ENCODE measurements at regions not wholly inside any gene's neighbourhood (a gene's known extent, or its start where the extent isn't known, plus 50 kb on each side); places are given as distances from the start of the nearest gene placed in this dataset.

DNA sequence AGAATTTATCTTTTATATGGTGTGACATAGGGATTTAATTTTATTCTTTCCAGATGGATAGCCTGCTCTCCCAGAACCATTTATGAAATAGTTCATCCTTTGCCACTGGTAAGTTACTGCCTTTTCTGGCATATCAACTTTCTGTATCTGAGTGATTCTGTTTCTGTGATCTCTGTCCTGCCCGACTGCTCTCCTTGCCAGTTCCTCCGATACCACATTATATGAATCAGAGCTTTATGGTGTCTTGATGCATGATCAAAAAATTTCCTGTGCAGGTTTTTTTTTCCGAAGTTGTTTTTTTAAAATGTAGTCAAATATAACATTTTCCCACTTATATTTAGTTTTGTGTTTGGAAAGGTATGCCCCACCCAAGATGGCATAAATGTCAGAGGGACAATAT lies 242.5 kb downstream of the CYP26B1 start:
- H3K4me1 ChIP-seq (ENCODE audit: control insufficient read depth in 1 of 2, insufficient read depth in 2 of 2, low read depth in 1 of 2, low read length in 1 of 2): peaks cover 0 to 5% of the 10 kb centered on the region in 2 experiments; a peak in 1 of 4 replicates
- peaks cover 18% of the 10 kb centered on the region; the same call in 1 of the 2 replicates for H3K9me3 ChIP-seq
- no peak for DNase-seq
- no peaks in the 10 kb centered on the region for H3K9me2 ChIP-seq
- H4K20me1 ChIP-seq (ENCODE audit: insufficient read depth): no peaks in the 10 kb centered on the region
- CTCF ChIA-PET: interaction anchor here (0.6 to 1.5 kb wide), 4 partner anchors 17 to 73 kb away, joined by 3 to 7 read pairs (median 4); no protein-coding TSS in a partner anchor
- 47% methylated on average over 3 of the region's 3 CpGs for WGBS (ENCODE audit: low lambda C conversion rate)
- H3K36me3 ChIP-seq (replicated peaks in 1 of 2; ENCODE audit: control insufficient read depth in 1 of 2, insufficient read depth in 2 of 2, low read length in 1 of 2): no peaks in the 10 kb centered on the region
- H3K4me3 ChIP-seq (ENCODE audit: low read depth in 2 of 2, low read length in 1 of 2): no peak overlapping the region
- no peaks in the 10 kb centered on the region for H3K27me3 ChIP-seq (ENCODE audit: insufficient read depth)
- TF ChIP-seq TEAD4 (IDR thresholded peaks at IDR 0.05; ENCODE audit: borderline replicate concordance, insufficient read depth): no peak
- TF ChIP-seq USF2 (IDR thresholded peaks at IDR 0.05; ENCODE audit: borderline replicate concordance, low read depth, low read length): no peak
- TF ChIP-seq NRF1 (IDR thresholded peaks at IDR 0.05; ENCODE audit: low read depth, low read length): no peak
- TF ChIP-seq FOSL2 (IDR thresholded peaks at IDR 0.05; ENCODE audit: borderline replicate concordance, low read depth): peak; percentile 21; the same call in 1 of the 2 replicates
- TF ChIP-seq GABPA (IDR thresholded peaks at IDR 0.05; ENCODE audit: low read depth): no peak
- no peak for TF ChIP-seq RXRA (IDR thresholded peaks at IDR 0.05; ENCODE audit: borderline replicate concordance, low read depth)
- TF ChIP-seq MXI1 (IDR thresholded peaks at IDR 0.05; ENCODE audit: low read depth, low read length): no peak
- TF ChIP-seq YY1 (IDR thresholded peaks at IDR 0.05; ENCODE audit: low read depth): no peak
- TF ChIP-seq TAF1 (IDR thresholded peaks at IDR 0.05; ENCODE audit: borderline replicate concordance, low read depth, low read length): no peak
- no peak for TF ChIP-seq EZH2phosphoT487 (IDR thresholded peaks at IDR 0.05; ENCODE audit: borderline replicate concordance, low read depth)
- peak; percentile 51; the same call in 1 of the 2 replicates for TF ChIP-seq TCF12 (IDR thresholded peaks at IDR 0.05)
- TF ChIP-seq FOXJ3 (CRISPR knock-in tag; IDR thresholded peaks at IDR 0.05): no peak
- TF ChIP-seq, protein P1, sequence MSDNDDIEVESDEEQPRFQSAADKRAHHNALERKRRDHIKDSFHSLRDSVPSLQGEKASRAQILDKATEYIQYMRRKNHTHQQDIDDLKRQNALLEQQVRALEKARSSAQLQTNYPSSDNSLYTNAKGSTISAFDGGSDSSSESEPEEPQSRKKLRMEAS (IDR thresholded peaks at IDR 0.05; ENCODE audit: low read depth): no peak
- TF ChIP-seq, protein P2, sequence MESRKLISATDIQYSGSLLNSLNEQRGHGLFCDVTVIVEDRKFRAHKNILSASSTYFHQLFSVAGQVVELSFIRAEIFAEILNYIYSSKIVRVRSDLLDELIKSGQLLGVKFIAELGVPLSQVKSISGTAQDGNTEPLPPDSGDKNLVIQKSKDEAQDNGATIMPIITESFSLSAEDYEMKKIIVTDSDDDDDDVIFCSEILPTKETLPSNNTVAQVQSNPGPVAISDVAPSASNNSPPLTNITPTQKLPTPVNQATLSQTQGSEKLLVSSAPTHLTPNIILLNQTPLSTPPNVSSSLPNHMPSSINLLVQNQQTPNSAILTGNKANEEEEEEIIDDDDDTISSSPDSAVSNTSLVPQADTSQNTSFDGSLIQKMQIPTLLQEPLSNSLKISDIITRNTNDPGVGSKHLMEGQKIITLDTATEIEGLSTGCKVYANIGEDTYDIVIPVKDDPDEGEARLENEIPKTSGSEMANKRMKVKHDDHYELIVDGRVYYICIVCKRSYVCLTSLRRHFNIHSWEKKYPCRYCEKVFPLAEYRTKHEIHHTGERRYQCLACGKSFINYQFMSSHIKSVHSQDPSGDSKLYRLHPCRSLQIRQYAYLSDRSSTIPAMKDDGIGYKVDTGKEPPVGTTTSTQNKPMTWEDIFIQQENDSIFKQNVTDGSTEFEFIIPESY (IDR thresholded peaks at IDR 0.05; ENCODE audit: borderline replicate concordance, low read depth): no peak
- TF ChIP-seq ELF1 (IDR thresholded peaks at IDR 0.05): no peak
- no peak for TF ChIP-seq SMC3 (IDR thresholded peaks at IDR 0.05; ENCODE audit: low read depth, low read length)
- TF ChIP-seq NFIC (IDR thresholded peaks at IDR 0.05; ENCODE audit: borderline replicate concordance): no peak
- peak in 1 of 2 experiments; percentile 18; a peak in 1 of 4 replicates for TF ChIP-seq EP300 (IDR thresholded peaks at IDR 0.05; ENCODE audit: borderline replicate concordance in 1 of 2, low read depth in 1 of 2, low read length in 1 of 2)
- 0 out of 2 replicates have a peak, but pooled peaks have one; percentile 8 for TF ChIP-seq JUND (IDR thresholded peaks at IDR 0.05)
- TF ChIP-seq, protein P3, sequence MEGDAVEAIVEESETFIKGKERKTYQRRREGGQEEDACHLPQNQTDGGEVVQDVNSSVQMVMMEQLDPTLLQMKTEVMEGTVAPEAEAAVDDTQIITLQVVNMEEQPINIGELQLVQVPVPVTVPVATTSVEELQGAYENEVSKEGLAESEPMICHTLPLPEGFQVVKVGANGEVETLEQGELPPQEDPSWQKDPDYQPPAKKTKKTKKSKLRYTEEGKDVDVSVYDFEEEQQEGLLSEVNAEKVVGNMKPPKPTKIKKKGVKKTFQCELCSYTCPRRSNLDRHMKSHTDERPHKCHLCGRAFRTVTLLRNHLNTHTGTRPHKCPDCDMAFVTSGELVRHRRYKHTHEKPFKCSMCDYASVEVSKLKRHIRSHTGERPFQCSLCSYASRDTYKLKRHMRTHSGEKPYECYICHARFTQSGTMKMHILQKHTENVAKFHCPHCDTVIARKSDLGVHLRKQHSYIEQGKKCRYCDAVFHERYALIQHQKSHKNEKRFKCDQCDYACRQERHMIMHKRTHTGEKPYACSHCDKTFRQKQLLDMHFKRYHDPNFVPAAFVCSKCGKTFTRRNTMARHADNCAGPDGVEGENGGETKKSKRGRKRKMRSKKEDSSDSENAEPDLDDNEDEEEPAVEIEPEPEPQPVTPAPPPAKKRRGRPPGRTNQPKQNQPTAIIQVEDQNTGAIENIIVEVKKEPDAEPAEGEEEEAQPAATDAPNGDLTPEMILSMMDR (IDR thresholded peaks at IDR 0.05): no peak
- POLR2A ChIA-PET: no interaction called here
- H3K4me2 ChIP-seq: no peak overlapping the region
- H2AFZ ChIP-seq (ENCODE audit: low read depth): no peak overlapping the region
- no peaks in the 10 kb centered on the region for H3F3A ChIP-seq (replicated peaks; ENCODE audit: insufficient read depth)
- H3K79me2 ChIP-seq (ENCODE audit: insufficient read depth): no peaks in the 10 kb centered on the region
- H3K27ac ChIP-seq (ENCODE audit: low read depth in 2 of 2, low read length in 1 of 2): peak overlapping the region in 1 of 2 experiments; percentile 17; a peak in 2 of 4 replicates
- H3K9ac ChIP-seq: no peak overlapping the region

All from SK-N-SH (cell line).